Trophoblast cell (in vitro differentiated cells and primary cell): ENCODE measurements at regions not wholly inside any gene's neighbourhood (a gene's known extent, or its start where the extent isn't known, plus 50 kb on each side); places are given as distances from the start of the nearest gene placed in this dataset.

Source experiments
- DNase-seq, 2 donors: peaks; one replicate each; pipeline ENCODE4 v3.0.0-alpha.2; 2016
- H2AFZ ChIP-seq: 2 replicates; pipeline ENCODE4 v1.6.1; 2013; ENCODE audit warnings: low read length, moderate library complexity, mild to moderate bottlenecking; ENCODE audit not compliant: insufficient read depth, poor library complexity
- H2AK5ac ChIP-seq: 2 replicates; pipeline ENCODE4 v1.6.1; 2013; ENCODE audit warnings: mild to moderate bottlenecking, low read length
- H2BK120ac ChIP-seq: 2 replicates; pipeline ENCODE4 v1.6.1; 2013; ENCODE audit warnings: low read length, mild to moderate bottlenecking, moderate library complexity; ENCODE audit not compliant: insufficient read depth, poor library complexity
- H2BK12ac ChIP-seq: 2 replicates; pipeline ENCODE4 v1.6.1; 2013; ENCODE audit warnings: mild to moderate bottlenecking, low read length, moderate library complexity
- H2BK5ac ChIP-seq: 2 replicates; pipeline ENCODE4 v1.6.1; 2013; ENCODE audit warnings: low read length, low read depth, moderate library complexity, mild to moderate bottlenecking; ENCODE audit not compliant: poor library complexity
- H3K14ac ChIP-seq: 2 replicates; pipeline ENCODE4 v1.6.1; 2013; ENCODE audit warnings: mild to moderate bottlenecking, low read length
- H3K18ac ChIP-seq: 2 replicates; pipeline ENCODE4 v1.6.1; 2013; ENCODE audit warnings: mild to moderate bottlenecking, low read length
- H3K23ac ChIP-seq: 2 replicates; pipeline ENCODE4 v1.6.1; 2013; ENCODE audit warnings: low read length
- H3K27ac ChIP-seq: 2 replicates; pipeline ENCODE4 v1.5.1; 2013; ENCODE audit warnings: low read depth, mild to moderate bottlenecking, inconsistent platforms, low read length, moderate library complexity
- H3K27me3 ChIP-seq: 2 replicates; pipeline ENCODE4 v1.6.1; 2013; ENCODE audit warnings: inconsistent platforms, mild to moderate bottlenecking, low read length, moderate library complexity; ENCODE audit not compliant: insufficient read depth
- H3K36me3 ChIP-seq, 2 experiments: 1 replicate in 1 of 2; 2 replicates in 1 of 2; pipeline ENCODE4 v1.6.1; 2013; ENCODE audit warnings: low read length in 2 of 2, mild to moderate bottlenecking in 2 of 2, moderate library complexity in 1 of 2; ENCODE audit not compliant: insufficient read depth in 2 of 2, control insufficient read depth in 1 of 2
- H3K4ac ChIP-seq: 2 replicates; pipeline ENCODE4 v1.6.1; 2013; ENCODE audit warnings: low read depth, mild to moderate bottlenecking, low read length, moderate library complexity
- H3K4me1 ChIP-seq, 2 experiments: 1 replicate in 1 of 2; 2 replicates in 1 of 2; pipeline ENCODE4 v1.6.1; 2013; ENCODE audit warnings: low read length in 2 of 2, mild to moderate bottlenecking in 2 of 2, moderate library complexity in 1 of 2; ENCODE audit not compliant: insufficient read depth in 2 of 2, control insufficient read depth in 1 of 2
- H3K4me2 ChIP-seq: 2 replicates; pipeline ENCODE4 v1.6.1; 2013; ENCODE audit warnings: inconsistent platforms, mild to moderate bottlenecking, low read length, moderate library complexity
- H3K4me3 ChIP-seq: 2 replicates; pipeline ENCODE4 v1.5.1; 2013; ENCODE audit warnings: mild to moderate bottlenecking, low read depth, low read length, inconsistent platforms
- H3K79me1 ChIP-seq: one replicate; pipeline ENCODE4 v1.6.1; 2013; ENCODE audit warnings: low read length
- H3K79me2 ChIP-seq: 2 replicates; pipeline ENCODE4 v1.6.1; 2013; ENCODE audit warnings: low read length, mild to moderate bottlenecking; ENCODE audit not compliant: control insufficient read depth, insufficient read depth, poor library complexity
- H3K9ac ChIP-seq: 2 replicates; pipeline ENCODE4 v1.6.1; 2013; ENCODE audit warnings: mild to moderate bottlenecking, low read length
- H3K9me3 ChIP-seq: 2 replicates; pipeline ENCODE4 v1.6.1; 2013; ENCODE audit warnings: low read depth, mild to moderate bottlenecking, control low read depth, inconsistent platforms, low read length; ENCODE audit not compliant: insufficient read depth
- H4K12ac ChIP-seq: 2 replicates; pipeline ENCODE4 v1.6.1; 2013; ENCODE audit warnings: low read depth, mild to moderate bottlenecking, low read length, moderate library complexity
- H4K8ac ChIP-seq: 2 replicates; pipeline ENCODE4 v1.6.1; 2013; ENCODE audit warnings: low read depth, mild to moderate bottlenecking, low read length, moderate library complexity
- H4K91ac ChIP-seq: one replicate; pipeline ENCODE4 v1.6.1; 2013; ENCODE audit warnings: low read depth, mild to moderate bottlenecking, low read length, moderate library complexity
- WGBS: extraction: QIAGEN DNeasy Blood & Tissue Kit; methylation state at CpG from one replicate; pipeline ENCODE4 v1.1.7; 2013; ENCODE audit warnings: missing lambda C conversion rate; ENCODE audit not compliant: insufficient read length, insufficient coverage; ENCODE audit errors: extremely low coverage; 5-methylcytosine and 5-hydroxymethylcytosine counted together

GRCh38 chr1:238257018-238257621, 366.4 kb upstream of the ZP4 start:
- Histone ChIP-seq H3K4me1 (no peaks in the 10 kb centered on the region), H3K4me2 (no peak overlapping the region), H2BK12ac (no peak overlapping the region), H3K9ac (no peak overlapping the region), H3K9me3 (no peaks in the 10 kb centered on the region), H2BK5ac (no peak overlapping the region), H3K14ac (no peak overlapping the region), H3K4me3 (no peak overlapping the region), H3K36me3 (no peaks in the 10 kb centered on the region), H4K91ac (no peak overlapping the region), H2BK120ac (no peak overlapping the region), H2AK5ac (no peak overlapping the region), H3K79me2 (no peaks in the 10 kb centered on the region), H4K12ac (no peak overlapping the region), H3K27ac (no peak overlapping the region), H4K8ac (no peak overlapping the region), H3K4ac (no peak overlapping the region), H3K18ac (no peak overlapping the region), H3K79me1 (no peaks in the 10 kb centered on the region), H2AFZ (no peak overlapping the region), H3K23ac (no peak overlapping the region), H3K27me3 (no peaks in the 10 kb centered on the region)
- DNase-seq, result no peak
- WGBS, result no CpG with 5 or more reads among the region's 7 CpGs

GRCh38 chr1:238254935-238255334, 364.2 kb upstream of the ZP4 start:
- no peak overlapping the region for H3K14ac ChIP-seq
- no peak overlapping the region for H3K18ac ChIP-seq
- no peak overlapping the region for H3K4me2 ChIP-seq
- no peak overlapping the region for H2BK12ac ChIP-seq
- H3K4ac ChIP-seq, result no peak overlapping the region
- H3K4me3 ChIP-seq, result no peak overlapping the region
- no peaks in the 10 kb centered on the region for H3K79me1 ChIP-seq
- H3K23ac ChIP-seq, result no peak overlapping the region
- no peak for DNase-seq
- H3K27me3 ChIP-seq, result no peaks in the 10 kb centered on the region
- H2AFZ ChIP-seq, result no peak overlapping the region
- no peak overlapping the region for H2AK5ac ChIP-seq
- H3K27ac ChIP-seq, result no peak overlapping the region
- no peak overlapping the region for H2BK5ac ChIP-seq
- WGBS, result no CpG with 5 or more reads among the region's 3 CpGs
- H3K9ac ChIP-seq, result no peak overlapping the region
- no peaks in the 10 kb centered on the region for H3K4me1 ChIP-seq
- no peak overlapping the region for H2BK120ac ChIP-seq
- no peaks in the 10 kb centered on the region for H3K79me2 ChIP-seq
- no peak overlapping the region for H4K12ac ChIP-seq
- no peak overlapping the region for H4K8ac ChIP-seq
- H3K36me3 ChIP-seq, result no peaks in the 10 kb centered on the region
- no peak overlapping the region for H4K91ac ChIP-seq
- H3K9me3 ChIP-seq, result no peaks in the 10 kb centered on the region

GRCh38 chr1:238252033-238252802, 361.5 kb upstream of the ZP4 start:
- H4K8ac ChIP-seq, result no peak overlapping the region
- WGBS, result no CpG with 5 or more reads among the region's 15 CpGs
- no peak overlapping the region for H2AK5ac ChIP-seq

GRCh38 chr1:238248356-238248755, 357.6 kb upstream of the ZP4 start:
- no CpG with 5 or more reads among the region's 3 CpGs for WGBS
- Histone ChIP-seq H3K9ac (no peak overlapping the region), H3K27me3 (no peaks in the 10 kb centered on the region), H4K12ac (no peak overlapping the region), H4K91ac (no peak overlapping the region), H3K79me2 (no peaks in the 10 kb centered on the region), H3K4me3 (no peak overlapping the region), H3K9me3 (no peaks in the 10 kb centered on the region), H3K4ac (no peak overlapping the region), H3K14ac (no peak overlapping the region), H3K4me1 (no peaks in the 10 kb centered on the region), H3K23ac (no peak overlapping the region), H2AFZ (no peak overlapping the region), H4K8ac (no peak overlapping the region), H3K4me2 (no peak overlapping the region), H3K27ac (no peak overlapping the region), H2BK5ac (no peak overlapping the region), H2AK5ac (no peak overlapping the region), H2BK120ac (no peak overlapping the region), H3K36me3 (no peaks in the 10 kb centered on the region), H3K18ac (no peak overlapping the region), H2BK12ac (no peak overlapping the region), H3K79me1 (no peaks in the 10 kb centered on the region)
- DNase-seq, result no peak

More at GRCh38 chr1:238252033-238252802, 361.5 kb upstream of the ZP4 start:
- Histone ChIP-seq H3K27ac (no peak overlapping the region), H3K36me3 (no peaks in the 10 kb centered on the region), H3K79me1 (no peaks in the 10 kb centered on the region), H3K23ac (no peak overlapping the region), H3K79me2 (no peaks in the 10 kb centered on the region), H4K12ac (no peak overlapping the region), H2BK12ac (no peak overlapping the region), H3K4me3 (no peak overlapping the region), H3K9ac (no peak overlapping the region), H4K91ac (no peak overlapping the region), H2AFZ (no peak overlapping the region), H3K4me1 (no peaks in the 10 kb centered on the region), H2BK5ac (no peak overlapping the region), H3K14ac (no peak overlapping the region), H3K27me3 (no peaks in the 10 kb centered on the region), H3K4ac (no peak overlapping the region), H2BK120ac (no peak overlapping the region), H3K4me2 (no peak overlapping the region), H3K9me3 (no peaks in the 10 kb centered on the region), H3K18ac (no peak overlapping the region)
- DNase-seq, result peak; percentile 50 to 77
